CD4-positive, alpha-beta T cell treated with Interleukin-10 for 1 hour (primary cell): ENCODE measurements at regions not wholly inside any gene's neighbourhood (a gene's known extent, or its start where the extent isn't known, plus 50 kb on each side); places are given as distances from the start of the nearest gene placed in this dataset.

Experiments
- DNase-seq: peaks from one replicate; pipeline ENCODE4 v3.0.0-alpha.2; 2020

GRCh38 chr9:90948156-90948555 lies 146.5 kb downstream of the SYK start:
- no peak for DNase-seq

GRCh38 chr9:90950600-90950999 lies 149.0 kb downstream of the SYK start:
- no peak for DNase-seq

- no peak for DNase-seq
Observed at GRCh38 chr9:90953200-90953599, 151.6 kb downstream of the SYK start.

- DNase-seq, result no peak
Observed at GRCh38 chr9:90953805-90954204, 152.2 kb downstream of the SYK start.

- no peak for DNase-seq
Observed at GRCh38 chr9:90956026-90956810, 154.6 kb downstream of the SYK start.

GRCh38 chr9:90958328-90958727 lies 156.7 kb downstream of the SYK start:
- no peak for DNase-seq

GRCh38 chr9:90960941-90961340 lies 159.3 kb downstream of the SYK start:
- DNase-seq, result no peak

GRCh38 chr9:90961375-90961774 lies 159.8 kb downstream of the SYK start:
- DNase-seq, result no peak

- DNase-seq, result no peak
Observed at GRCh38 chr9:90964101-90965020, 162.7 kb downstream of the SYK start.

GRCh38 chr9:90965226-90966030 lies 163.8 kb downstream of the SYK start:
- no peak for DNase-seq

GRCh38 chr9:90966031-90966290 lies 164.3 kb downstream of the SYK start:
- DNase-seq, result no peak

GRCh38 chr9:90966480-90967144 lies 165.0 kb downstream of the SYK start:
- no peak for DNase-seq

- no peak for DNase-seq
Observed at GRCh38 chr9:90967145-90967538, 165.5 kb downstream of the SYK start.

GRCh38 chr9:90969021-90969675 lies 167.5 kb downstream of the SYK start:
- DNase-seq, result no peak

GRCh38 chr9:90970608-90971007 lies 169.0 kb downstream of the SYK start:
- DNase-seq, result no peak

GRCh38 chr9:90972057-90972456 lies 170.4 kb downstream of the SYK start:
- DNase-seq, result no peak

- no peak for DNase-seq
Observed at GRCh38 chr9:90974016-90974415, 172.4 kb downstream of the SYK start.

- DNase-seq, result no peak
Observed at GRCh38 chr9:90974643-90975245, 173.1 kb downstream of the SYK start.

- DNase-seq, result no peak
Observed at GRCh38 chr9:90975781-90976538, 174.3 kb downstream of the SYK start.

- DNase-seq, result no peak
Observed at GRCh38 chr9:90979138-90979551, 177.5 kb downstream of the SYK start.

GRCh38 chr9:90979639-90980038 lies 178.0 kb downstream of the SYK start:
- no peak for DNase-seq
